ENCODE measurements at regions not wholly inside any gene's neighbourhood (a gene's known extent, or its start where the extent isn't known, plus 50 kb on each side); places are given as distances from the start of the nearest gene placed in this dataset.

GRCh38 chr6:104572901-104573300 lies 286.8 kb downstream of the HACE1 start:
- DNase-seq, result no peak

- DNase-seq, result no peak
These were observed 293.3 kb downstream of the HACE1 start for GRCh38 chr6:104566411-104566810.

GRCh38 chr6:104563306-104563705 lies 296.4 kb downstream of the HACE1 start:
- DNase-seq, result no peak

DNA sequence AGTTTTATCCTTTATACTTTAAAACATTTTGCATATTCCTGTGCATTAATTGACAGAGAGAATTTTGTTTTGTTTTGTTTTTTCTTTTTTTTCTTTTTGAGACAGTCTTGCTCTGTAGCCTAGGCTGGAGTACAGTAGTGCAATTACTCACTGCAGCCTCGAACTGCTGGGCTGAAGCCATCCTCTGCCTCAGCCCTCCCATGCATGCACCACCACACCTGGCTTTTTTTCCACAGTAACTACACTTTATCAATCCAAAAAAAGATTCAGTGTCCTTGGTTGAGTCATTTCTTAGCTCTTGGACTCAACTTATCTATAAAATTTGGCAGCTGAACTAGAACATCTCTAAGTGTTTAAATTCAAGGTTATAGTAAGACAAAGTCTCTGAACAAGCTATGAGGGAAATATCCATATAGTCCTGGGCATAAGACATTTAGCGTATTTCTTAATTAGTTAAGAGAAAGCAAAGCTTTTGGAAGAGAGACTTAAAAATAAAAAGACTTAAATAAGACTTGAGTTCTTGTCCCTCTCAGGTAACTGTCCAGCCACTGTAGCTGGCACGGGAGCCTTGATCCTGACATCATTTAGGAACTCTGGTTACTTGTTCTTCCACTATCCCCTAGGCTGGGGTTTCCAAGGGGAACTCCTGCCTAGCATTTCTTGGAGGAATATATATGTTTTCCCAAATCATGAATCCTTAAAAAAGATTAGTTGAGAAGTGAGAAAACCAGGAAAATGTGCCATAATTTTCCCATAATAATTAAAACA lies 300.1 kb downstream of the HACE1 start:
- DNase-seq, result no peak

DNA sequence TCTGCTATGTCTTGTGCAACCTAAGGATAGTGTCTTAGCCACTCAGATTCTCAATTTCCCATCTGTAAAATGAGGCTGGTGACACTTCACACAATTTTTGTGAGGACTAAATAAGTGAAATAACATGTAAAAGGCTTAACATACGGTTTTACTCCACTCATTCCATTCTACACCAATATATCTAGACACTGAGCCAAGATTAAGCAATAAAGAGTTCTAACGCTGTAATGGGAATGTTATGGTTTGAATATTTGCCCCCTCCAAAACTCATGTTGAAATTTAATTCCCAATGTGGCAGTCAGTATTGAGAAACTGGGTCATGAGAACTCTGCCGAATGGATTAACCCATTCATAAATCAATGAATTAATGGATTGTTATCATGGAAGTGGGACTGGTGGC lies 301.0 kb downstream of the HACE1 start:
- no peak for DNase-seq

- DNase-seq, result no peak
These were observed 311.4 kb downstream of the HACE1 start for GRCh38 chr6:104548297-104548696.

GRCh38 chr6:104541411-104541810 lies 318.3 kb downstream of the HACE1 start:
- DNase-seq, result no peak

DNA sequence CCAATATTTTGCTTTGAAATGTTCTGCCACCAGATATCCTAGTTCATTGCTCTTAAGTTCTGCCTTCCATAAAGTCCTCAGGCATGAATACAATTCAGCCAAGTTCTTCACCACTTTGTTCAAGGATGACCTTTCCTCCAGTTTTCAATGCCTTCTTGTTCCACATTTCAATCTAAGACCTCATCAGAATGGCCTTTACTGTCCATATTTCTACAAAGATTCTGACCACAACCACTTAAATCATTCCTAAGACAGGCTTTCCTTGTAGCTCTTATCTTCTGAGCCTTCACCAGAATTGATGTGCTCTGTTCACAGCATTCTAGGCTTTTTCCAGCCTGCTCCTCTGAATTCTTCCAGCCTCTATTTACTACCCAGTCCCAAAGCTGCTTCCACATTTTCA lies 319.0 kb downstream of the HACE1 start:
- DNase-seq, result no peak

- no peak for DNase-seq
These were observed 320.5 kb downstream of the HACE1 start for GRCh38 chr6:104539173-104539572.

DNA sequence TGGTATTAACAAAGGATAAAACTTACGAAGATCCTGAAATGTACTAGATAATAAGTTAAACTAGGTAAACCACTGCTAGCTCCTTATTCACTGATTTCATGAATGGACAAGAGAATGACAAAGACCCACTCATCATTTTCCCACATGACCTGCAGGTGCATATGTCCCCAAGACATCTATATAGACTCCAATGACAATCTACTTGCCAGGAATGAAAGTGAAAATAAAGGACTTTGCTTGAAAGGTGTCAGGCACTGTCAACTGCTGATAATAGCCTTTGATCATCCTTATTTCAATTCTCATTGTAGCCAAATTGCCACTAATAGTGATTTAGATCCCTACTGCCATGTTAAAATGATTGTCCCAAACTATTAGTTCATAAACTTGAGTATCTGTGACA lies 321.8 kb downstream of the HACE1 start:
- DNase-seq, result no peak

DNA sequence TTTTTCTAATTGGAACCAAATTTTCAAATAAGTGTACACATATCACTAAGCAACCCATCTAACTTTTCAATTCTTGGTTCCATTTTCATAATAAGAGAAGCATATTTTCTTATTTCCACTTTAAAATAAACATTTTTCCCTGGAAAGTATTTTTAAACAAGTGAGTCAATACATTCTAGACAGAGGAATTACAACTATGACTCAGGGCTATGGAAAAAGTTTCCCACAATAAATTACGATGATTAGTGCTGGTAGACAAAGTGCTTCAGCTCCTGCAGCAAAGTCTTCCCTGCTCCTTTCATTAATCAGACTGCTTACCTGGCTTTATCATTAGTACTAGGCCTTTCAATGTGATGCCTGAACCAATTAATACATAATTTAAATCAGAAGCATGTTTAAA lies 322.5 kb downstream of the HACE1 start:
- DNase-seq, result no peak

- DNase-seq, result no peak
These were observed 327.3 kb downstream of the HACE1 start for GRCh38 chr6:104532462-104532861.

- no peak for DNase-seq
These were observed 328.1 kb downstream of the HACE1 start for GRCh38 chr6:104531646-104532045.

DNA sequence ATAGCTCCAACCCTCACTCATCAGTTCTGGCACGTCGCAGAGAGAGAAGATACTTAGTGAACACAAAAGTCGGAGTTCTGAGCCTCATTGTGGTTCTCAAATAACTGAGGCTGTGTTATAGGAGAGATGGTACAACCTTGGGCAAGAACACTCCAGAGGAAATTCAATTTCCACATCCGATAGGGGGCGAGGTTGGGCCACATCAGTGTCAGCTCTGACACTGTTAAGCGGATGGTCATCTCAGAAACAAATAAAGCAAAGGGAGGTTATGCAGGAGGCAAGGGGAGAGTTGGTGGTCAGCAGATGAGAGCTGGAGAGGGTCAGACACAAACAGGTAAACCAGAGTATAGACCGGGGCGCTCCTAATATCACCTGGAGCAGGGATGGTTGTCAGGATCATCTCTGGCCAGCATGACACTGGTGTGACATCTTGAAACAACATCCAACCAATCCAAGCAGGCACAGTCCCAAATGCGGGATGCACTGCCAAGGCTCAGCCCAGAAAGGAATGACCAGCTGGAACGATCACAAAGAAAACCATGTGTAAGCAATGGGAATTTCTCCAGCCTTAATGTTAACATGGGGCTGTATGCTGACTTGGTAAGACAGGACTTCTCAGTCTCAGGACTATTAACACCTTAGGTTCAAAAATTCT lies 331.8 kb downstream of the HACE1 start:
- no peak for DNase-seq

DNA sequence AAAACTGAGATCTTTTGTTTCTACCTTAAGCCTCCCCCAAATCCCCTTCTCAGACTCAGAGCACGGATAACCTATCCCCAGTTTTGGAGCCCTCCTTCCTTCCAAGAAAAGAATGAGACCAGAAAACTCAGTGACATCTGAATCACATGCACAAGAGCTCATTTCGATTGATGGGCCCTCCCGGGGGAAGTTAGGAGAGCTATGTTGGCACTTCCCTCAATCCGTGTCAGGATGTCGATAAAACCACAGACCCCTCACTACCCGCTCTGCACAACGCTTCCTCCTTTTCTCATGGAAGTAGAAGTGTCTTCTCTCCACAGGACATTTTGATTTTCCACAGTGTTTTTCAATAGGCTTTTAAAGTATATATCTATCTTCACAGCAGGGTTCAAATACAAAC lies 332.4 kb downstream of the HACE1 start:
- no peak for DNase-seq

- no peak for DNase-seq
These were observed 333.3 kb downstream of the HACE1 start for GRCh38 chr6:104526376-104526775.

DNA sequence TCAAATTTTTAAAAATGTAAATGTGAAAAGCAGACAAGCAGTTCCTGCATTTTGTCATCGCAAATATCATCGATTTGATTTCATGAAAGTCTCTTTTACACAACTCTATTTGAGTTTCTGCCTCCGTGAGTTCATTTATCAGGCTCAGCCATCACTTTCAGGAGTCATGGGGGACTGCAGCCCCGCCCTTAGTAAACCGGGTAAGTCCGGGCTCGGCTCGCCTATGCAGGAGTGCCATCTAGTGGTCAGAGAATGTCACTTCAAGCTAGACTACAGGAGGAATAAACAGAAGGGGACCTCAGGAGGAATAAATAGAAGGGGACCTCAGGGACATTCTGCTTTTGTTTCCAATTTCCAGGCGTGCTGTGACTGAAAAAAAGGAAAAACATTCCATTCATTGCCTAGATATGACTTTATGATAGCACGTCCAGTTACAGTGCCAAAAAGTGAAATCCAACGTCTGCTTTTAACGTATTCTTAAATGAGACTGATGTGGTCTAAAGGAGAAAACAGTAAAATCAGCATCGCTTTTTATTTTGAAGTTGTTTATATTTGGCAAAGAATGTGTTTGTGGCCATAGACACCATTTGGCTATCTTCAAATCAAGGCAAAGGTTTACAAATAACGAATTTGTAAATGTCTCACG lies 333.9 kb downstream of the HACE1 start:
- no peak for DNase-seq

- no peak for DNase-seq
These were observed 337.2 kb downstream of the HACE1 start for GRCh38 chr6:104522533-104522932.

DNA sequence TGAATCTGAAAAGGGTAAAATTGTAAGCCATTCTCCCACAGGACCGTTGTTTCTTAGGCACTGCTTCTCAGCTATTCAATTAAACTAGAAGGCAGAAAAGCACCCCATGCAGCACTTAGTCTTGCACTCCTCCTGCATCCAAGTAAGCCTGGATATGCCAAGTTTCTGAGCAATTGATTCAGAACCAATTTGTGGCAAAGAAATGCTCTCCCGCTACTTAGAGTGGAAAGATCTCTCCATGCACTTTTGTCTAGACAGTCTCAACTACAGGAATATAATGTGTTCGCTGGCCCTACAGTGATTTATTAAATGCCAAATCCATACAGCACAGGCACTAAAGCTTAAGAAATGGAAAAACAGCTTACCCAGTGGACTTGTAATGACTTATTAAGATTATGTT lies 338.5 kb downstream of the HACE1 start:
- DNase-seq, result no peak

GRCh38 chr6:104519566-104519965 lies 340.2 kb downstream of the HACE1 start:
- no peak for DNase-seq

GRCh38 chr6:104509355-104509754 lies 350.4 kb downstream of the HACE1 start:
- no peak for DNase-seq

DNA sequence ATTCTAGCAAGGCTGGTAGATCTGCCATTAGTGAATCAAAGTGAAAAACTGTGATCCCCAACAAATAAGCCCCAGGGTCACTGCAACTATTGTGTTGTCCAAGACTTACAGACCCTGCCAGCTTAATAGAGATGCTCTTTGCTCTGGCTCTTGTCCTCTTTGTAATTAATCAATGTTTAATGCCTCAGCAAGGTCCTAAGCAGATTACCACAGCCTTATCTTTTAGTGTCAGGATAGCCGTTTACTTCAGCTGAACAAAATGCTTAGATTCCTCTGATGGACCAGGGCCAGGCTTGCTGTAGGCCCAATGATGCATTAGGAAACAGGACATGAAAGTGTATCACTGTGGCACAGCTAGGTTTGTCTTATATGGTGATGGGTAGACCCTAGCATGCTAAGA lies 353.3 kb downstream of the HACE1 start:
- no peak for DNase-seq

DNA sequence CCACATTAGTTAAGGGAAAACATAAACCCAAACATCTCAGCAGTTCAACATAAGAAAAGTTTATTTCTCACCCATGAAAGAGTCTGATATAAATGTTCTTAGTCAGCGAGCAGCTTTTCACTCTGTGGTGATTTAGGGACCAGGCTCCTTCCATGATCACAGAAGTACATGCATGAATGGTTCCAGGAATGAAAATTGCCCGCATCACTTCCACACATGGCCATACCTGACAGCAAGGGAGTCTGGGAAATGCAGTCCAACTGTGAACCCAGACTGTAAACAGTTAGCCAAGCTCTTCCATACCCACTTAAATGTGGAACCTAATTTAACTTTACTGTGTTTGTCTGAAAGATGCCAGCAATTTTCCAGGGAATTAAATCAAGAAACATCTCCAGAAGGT lies 353.9 kb downstream of the HACE1 start:
- DNase-seq, result no peak

- DNase-seq, result no peak
These were observed 359.5 kb downstream of the HACE1 start for GRCh38 chr6:104500265-104500664.
